Stimulated activated effector memory CD8-positive, alpha-beta T cell treated with anti-CD3 and anti-CD28 coated beads, Interleukin-12 subunit alpha, Interleukin-12 subunit beta, amount 100 ng/mL, for 72 hours (primary cell): ENCODE measurements at regions not wholly inside any gene's neighbourhood (a gene's known extent, or its start where the extent isn't known, plus 50 kb on each side); places are given as distances from the start of the nearest gene placed in this dataset.

Experiments
- ATAC-seq: fragments of 150-1000 bp; cut with Tn5 transposase; 2 replicates; pipeline ENCODE4 v1.10.0; 2021
- DNase-seq, 2 donors: peaks; one replicate each; pipeline ENCODE4 v3.0.0; 2021 to 2022; ENCODE audit warnings: low spot score in 2 of 2
- H3K27ac Mint-ChIP-seq: one replicate; pipeline ENCODE4 v1.8.0; 2022; ENCODE audit warnings: mild to moderate bottlenecking, mixed read lengths
- H3K36me3 Mint-ChIP-seq: one replicate; pipeline ENCODE4 v1.8.0; 2022; ENCODE audit warnings: mild to moderate bottlenecking, mixed read lengths
- H3K4me1 Mint-ChIP-seq: one replicate; pipeline ENCODE4 v1.8.0; 2022; ENCODE audit warnings: mixed read lengths
- H3K4me3 Mint-ChIP-seq: one replicate; pipeline ENCODE4 v1.8.0; 2022; ENCODE audit warnings: mild to moderate bottlenecking, mixed read lengths
- H3K9me3 Mint-ChIP-seq: one replicate; pipeline ENCODE4 v1.8.0; 2022; ENCODE audit warnings: mixed read lengths

DNA sequence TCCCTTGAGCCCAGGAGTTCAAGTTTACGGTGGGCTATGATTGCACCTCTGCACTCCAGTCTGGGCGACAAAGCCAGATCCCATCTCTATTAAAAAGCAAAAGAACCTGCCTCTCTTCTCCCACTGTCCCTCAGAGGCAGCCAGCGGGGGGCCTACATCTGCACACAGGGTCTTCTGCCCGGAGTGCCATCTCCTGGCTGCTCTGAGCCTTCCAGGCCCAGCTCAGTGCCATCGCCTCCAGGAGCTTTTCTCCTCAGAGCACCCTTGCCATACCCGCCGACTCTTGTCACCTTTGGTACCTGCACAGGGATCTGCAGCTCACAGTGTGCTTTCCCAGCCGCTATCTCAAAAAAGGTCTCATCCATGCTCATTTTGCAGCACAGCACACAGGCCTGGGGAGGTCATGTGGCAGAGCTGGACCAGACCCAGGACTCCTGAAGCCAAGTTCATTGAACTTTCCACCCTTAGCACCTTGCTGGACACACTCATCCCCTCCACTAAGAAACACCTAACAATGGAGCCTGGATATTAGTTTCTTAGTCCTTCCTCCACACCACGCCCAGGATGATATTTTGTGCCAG is 186.3 kb downstream of the HAUS1 start:
- ATAC-seq (no peak), DNase-seq (no peak)
- Mint-ChIP-seq H3K4me3 (no peak overlapping the region), H3K4me1 (no peaks in the 10 kb centered on the region), H3K36me3 (no peaks in the 10 kb centered on the region), H3K27ac (no peak overlapping the region), H3K9me3 (no peaks in the 10 kb centered on the region)

DNA sequence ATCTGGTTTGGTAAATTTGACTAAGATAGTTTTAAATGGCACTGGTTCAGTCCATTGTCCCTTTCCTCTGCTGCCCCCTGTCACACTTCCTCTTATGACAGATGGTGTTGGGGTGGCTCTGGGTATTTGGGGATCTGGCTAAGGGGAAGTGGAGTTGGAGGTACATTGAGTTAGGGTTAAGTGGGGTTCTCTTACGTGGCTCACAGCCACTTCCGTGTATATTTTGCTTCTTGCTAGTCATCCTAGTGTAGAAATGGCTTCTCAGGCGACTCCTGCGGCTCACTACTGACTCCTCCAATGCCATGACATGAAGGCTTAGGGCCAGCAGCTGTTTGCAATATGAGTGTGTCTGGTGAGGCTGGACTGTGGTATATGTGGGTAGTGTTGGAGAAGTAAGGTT is 187.0 kb downstream of the HAUS1 start:
- DNase-seq: no peak
- ATAC-seq: no peak
- Mint-ChIP-seq H3K4me1 (no peaks in the 10 kb centered on the region), H3K9me3 (no peaks in the 10 kb centered on the region), H3K4me3 (no peak overlapping the region), H3K36me3 (no peaks in the 10 kb centered on the region), H3K27ac (no peak overlapping the region)

DNA sequence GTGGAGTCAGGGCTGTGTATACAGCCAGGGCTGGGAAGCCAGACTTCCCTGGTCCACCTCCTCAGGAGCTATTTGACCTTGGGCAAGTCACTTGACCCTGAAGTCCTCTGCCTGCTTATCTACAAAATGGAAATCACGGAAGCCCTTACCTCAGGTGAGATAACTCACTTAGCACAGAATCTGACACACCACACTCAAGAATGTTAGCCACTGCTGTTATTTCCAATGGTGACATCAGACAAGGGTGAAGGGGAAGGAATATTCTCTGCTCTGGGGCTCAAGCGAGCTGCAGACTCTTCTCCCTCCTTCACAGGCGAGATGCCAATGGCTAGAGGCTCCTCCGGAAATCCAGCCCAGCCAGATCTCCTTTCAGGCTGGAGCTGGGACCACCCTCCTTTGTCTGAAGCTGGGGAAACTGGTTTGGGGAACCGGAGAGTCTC is 189.6 kb downstream of the HAUS1 start:
- Mint-ChIP-seq H3K36me3 (no peaks in the 10 kb centered on the region), H3K4me1 (peaks cover 13% of the 10 kb centered on the region), H3K9me3 (no peaks in the 10 kb centered on the region), H3K27ac (no peak overlapping the region), H3K4me3 (no peak overlapping the region)
- ATAC-seq: no peak
- no peak for DNase-seq

DNA sequence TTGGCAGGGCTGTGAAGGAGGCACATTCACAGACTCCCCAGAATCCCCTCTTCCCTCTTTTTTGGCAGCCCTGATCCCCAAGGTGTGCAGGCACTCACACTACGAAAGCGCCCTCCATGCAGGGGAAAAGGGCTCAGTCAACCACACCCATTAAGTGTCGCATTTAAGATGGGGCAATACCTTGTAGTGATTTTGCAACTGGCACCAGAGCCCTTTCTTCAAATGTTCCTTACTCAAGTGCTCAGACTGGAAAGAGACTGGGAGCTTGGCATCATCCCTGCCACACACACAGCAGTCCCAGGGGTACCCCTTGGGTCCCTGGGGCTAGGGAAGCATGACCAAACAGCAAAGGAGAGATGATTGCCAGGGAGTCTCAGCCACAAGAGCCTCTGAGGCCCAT is 190.1 kb downstream of the HAUS1 start:
- DNase-seq: no peak
- Mint-ChIP-seq H3K4me1 (peaks cover 13% of the 10 kb centered on the region), H3K27ac (no peak overlapping the region), H3K9me3 (no peaks in the 10 kb centered on the region), H3K36me3 (no peaks in the 10 kb centered on the region), H3K4me3 (no peak overlapping the region)
- no peak for ATAC-seq

DNA sequence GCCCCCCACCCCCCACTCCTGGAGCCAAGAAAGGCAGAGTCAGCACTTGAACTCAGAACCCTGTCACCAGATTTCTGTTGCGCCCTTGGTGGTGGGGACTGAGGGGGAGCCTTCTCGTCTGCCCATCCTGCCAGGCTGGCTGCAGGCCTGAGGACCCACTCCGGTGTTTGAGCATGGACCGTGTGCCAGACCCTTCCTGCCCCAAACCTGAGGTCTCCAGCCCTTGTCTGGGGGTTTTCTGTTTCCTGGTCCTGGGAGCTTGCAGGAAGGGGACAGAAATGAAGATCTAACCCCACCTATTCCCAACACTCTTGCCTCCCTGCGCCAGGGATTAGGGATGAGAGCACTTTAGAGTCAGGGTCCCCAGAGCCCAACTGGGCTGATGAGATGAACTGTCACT is 190.6 kb downstream of the HAUS1 start:
- Mint-ChIP-seq H3K9me3 (no peaks in the 10 kb centered on the region), H3K4me3 (no peak overlapping the region), H3K27ac (no peak overlapping the region), H3K4me1 (peaks cover 13% of the 10 kb centered on the region), H3K36me3 (no peaks in the 10 kb centered on the region)
- no peak for DNase-seq
- ATAC-seq: no peak

DNA sequence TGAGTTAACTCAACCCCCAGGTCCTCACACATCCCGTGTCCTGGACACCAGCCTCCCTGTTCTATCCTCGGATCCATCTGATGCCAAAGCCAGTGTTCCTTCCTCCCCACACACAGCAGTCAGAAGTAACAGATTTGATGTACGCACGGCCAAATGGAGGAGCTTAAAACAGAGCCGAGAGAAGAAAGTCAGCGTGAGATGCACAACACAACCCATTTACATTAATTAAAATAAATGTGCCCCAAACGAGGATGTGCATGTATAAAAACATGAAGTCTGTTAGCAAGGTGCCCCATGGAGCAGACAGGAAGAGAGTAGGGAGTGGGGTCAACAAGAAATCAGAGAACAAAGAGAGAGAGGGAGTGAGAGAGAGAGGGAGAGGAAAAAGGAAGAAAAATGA is 191.2 kb downstream of the HAUS1 start:
- H3K4me1 Mint-ChIP-seq: peaks cover 13% of the 10 kb centered on the region
- no peak overlapping the region for H3K4me3 Mint-ChIP-seq
- ATAC-seq: no peak
- no peak overlapping the region for H3K27ac Mint-ChIP-seq
- no peaks in the 10 kb centered on the region for H3K9me3 Mint-ChIP-seq
- no peaks in the 10 kb centered on the region for H3K36me3 Mint-ChIP-seq
- DNase-seq: no peak

DNA sequence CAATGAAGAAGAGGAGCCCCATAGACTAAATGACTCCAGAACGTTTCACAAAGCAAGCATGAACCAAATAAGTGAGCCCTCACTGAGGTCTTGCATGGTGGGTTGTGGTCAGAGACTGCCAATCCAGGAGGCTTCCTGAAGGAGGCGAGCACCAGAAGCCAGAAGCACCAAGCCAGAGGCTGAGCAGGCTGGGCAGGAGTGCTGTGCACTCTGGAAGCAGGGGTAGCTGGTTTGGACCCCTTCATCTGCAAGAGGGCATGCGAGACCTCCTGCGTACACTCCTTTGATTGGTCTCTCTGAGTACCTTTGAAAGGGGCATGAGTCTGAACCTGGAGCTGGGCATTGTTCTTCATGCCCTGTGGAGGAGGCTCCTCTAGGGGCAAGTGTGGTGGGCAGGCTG is 192.5 kb downstream of the HAUS1 start:
- Mint-ChIP-seq H3K4me1 (peaks cover 13% of the 10 kb centered on the region), H3K27ac (no peak overlapping the region), H3K9me3 (no peaks in the 10 kb centered on the region)

DNA sequence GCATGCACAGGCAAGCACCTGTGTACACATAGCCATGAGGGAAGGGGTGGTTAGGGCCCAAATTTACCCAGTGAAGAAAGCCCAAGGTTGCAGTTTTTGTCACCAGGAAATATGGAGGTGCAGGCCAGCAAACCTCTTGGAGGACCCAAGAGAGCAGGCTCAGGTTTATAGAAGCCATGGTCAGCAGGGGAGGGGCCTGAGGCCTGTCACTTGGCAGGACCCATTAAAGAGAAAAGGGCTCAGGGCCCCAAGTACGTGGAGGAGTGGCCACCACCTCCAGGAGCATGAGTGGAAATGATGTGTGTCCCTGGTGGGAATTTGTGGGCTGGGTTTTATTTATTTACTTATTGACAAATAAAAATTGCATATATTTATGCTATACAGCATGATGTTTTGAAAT is 192.9 kb downstream of the HAUS1 start:
- no peak overlapping the region for H3K4me3 Mint-ChIP-seq
- H3K9me3 Mint-ChIP-seq: no peaks in the 10 kb centered on the region
- ATAC-seq (no peak), DNase-seq (no peak)
- H3K4me1 Mint-ChIP-seq: peaks cover 13% of the 10 kb centered on the region
- no peaks in the 10 kb centered on the region for H3K36me3 Mint-ChIP-seq
- no peak overlapping the region for H3K27ac Mint-ChIP-seq

More for the DNA sequence above, 192.5 kb downstream of the HAUS1 start:
- Mint-ChIP-seq H3K4me3 (no peak overlapping the region), H3K36me3 (no peaks in the 10 kb centered on the region)
- DNase-seq (no peak), ATAC-seq (peak; percentile 18)

DNA sequence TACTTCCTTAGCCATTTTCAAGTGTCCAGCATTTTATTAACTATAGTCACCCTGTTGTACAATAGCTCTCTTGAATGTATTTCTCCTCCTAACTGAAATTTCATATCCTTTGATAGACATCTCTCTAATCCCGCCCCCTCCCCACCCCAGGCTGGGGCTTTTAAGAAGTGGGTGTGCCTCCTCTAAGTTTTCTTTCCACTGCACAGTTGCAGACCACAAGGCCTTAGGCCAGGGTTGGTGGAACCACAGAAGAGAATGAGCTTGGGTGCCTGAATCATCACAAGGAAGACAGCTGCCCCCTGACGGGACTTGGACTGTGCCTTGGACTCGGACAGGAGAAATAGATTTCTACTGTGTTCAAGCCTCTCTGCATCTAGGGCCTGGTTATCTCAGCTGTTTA is 193.4 kb downstream of the HAUS1 start:
- DNase-seq (no peak), ATAC-seq (peak; percentile 54)
- Mint-ChIP-seq H3K4me3 (no peak overlapping the region), H3K27ac (peak overlapping the region; percentile 19), H3K36me3 (no peaks in the 10 kb centered on the region), H3K9me3 (no peaks in the 10 kb centered on the region), H3K4me1 (peaks cover 16% of the 10 kb centered on the region)

DNA sequence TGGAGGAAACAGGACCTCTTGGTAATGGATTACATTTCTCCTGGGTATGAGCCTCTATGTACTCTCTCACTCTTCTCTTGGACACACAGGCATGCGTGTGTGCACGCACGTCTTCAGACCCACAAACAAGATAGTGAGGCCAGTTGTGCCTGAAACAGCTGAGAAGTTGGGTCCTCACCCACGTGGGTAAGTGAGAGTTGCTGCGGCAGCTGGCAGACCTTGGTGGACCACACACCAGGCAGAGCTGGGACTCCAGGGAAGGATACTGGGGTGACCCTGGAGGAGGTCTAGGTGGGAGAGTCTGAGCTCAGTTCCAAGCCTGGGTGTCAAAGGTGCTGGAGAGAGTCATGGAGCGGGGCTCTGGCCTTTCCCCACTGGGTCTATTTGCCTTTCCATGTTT is 194.3 kb downstream of the HAUS1 start:
- Mint-ChIP-seq H3K4me3 (no peak overlapping the region), H3K9me3 (no peaks in the 10 kb centered on the region), H3K27ac (no peak overlapping the region), H3K36me3 (no peaks in the 10 kb centered on the region), H3K4me1 (peaks cover 21% of the 10 kb centered on the region)
- DNase-seq (no peak), ATAC-seq (no peak)

DNA sequence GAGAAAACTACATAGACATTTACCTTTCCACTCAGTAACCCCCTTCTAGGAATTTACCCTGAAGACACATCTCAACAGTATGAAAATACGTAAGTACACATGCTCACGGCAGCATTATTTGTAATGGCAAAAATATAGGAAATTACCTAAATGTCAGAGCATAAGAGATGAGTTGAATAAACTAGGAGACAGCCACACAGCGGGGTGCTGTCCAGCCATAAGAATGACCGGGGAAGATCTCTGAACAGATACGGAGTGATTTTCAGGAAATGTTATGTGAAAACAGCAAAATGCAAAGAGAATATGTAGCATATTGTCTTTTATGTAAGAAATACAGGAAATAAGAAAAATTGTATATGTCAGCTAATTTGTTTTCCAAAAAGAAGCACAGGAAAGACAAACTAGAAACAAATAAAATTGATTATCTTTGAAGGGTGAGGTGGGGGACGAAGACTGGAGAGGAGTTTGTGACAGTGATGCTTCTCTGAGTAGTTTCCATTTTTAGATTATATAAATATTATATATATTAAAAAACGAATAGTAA is 195.4 kb downstream of the HAUS1 start:
- Mint-ChIP-seq H3K27ac (no peak overlapping the region), H3K36me3 (no peaks in the 10 kb centered on the region), H3K4me1 (peaks cover 21% of the 10 kb centered on the region), H3K9me3 (no peaks in the 10 kb centered on the region), H3K4me3 (no peak overlapping the region)
- no peak for ATAC-seq
- no peak for DNase-seq

DNA sequence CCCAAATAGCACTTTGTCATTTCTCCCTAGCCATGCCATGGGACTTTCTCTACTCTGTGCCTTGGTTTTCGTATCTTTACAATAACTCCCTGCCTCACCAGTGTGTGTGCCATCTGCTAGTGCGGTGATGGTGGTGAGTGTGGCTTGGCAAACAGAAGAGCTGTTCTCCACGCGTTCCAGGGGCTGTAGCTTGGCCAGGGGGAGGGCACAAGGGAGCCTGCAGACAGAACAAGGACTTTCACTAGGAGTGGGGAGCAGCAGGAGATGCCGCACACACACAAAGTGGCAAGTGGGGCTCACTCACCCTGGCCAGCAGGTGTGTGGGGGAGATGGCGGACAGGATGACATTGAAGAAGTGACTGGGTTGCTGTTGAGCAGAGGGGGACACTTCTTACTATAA is 196.9 kb downstream of the HAUS1 start:
- ATAC-seq: no peak
- no peak overlapping the region for H3K4me3 Mint-ChIP-seq
- H3K36me3 Mint-ChIP-seq: no peaks in the 10 kb centered on the region
- no peak overlapping the region for H3K27ac Mint-ChIP-seq
- DNase-seq: no peak
- H3K4me1 Mint-ChIP-seq: peaks cover 21% of the 10 kb centered on the region
- no peaks in the 10 kb centered on the region for H3K9me3 Mint-ChIP-seq

DNA sequence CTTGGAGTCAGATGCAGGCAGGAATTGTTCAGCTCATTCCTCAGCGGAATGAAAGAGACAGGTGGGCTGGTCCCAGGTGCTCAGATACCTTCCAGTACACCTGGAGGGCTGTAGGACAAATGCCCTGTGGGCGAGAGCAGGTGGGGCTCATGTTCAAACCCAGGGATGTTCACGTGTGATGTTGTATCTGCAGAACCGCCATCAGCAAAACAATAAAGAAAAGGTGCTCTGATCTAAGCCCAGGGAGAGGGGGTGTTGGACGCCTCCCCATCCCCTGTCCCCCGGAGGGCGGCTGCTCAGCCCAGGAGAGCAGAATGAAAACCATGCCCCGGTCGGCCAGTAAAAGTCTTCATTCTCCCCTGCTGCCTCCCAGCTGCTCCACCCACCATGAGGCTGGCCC is 197.4 kb downstream of the HAUS1 start:
- DNase-seq (no peak), ATAC-seq (no peak)
- H3K4me1 Mint-ChIP-seq: peaks cover 21% of the 10 kb centered on the region
- H3K36me3 Mint-ChIP-seq: no peaks in the 10 kb centered on the region
- no peaks in the 10 kb centered on the region for H3K9me3 Mint-ChIP-seq
- H3K27ac Mint-ChIP-seq: no peak overlapping the region
- H3K4me3 Mint-ChIP-seq: no peak overlapping the region

DNA sequence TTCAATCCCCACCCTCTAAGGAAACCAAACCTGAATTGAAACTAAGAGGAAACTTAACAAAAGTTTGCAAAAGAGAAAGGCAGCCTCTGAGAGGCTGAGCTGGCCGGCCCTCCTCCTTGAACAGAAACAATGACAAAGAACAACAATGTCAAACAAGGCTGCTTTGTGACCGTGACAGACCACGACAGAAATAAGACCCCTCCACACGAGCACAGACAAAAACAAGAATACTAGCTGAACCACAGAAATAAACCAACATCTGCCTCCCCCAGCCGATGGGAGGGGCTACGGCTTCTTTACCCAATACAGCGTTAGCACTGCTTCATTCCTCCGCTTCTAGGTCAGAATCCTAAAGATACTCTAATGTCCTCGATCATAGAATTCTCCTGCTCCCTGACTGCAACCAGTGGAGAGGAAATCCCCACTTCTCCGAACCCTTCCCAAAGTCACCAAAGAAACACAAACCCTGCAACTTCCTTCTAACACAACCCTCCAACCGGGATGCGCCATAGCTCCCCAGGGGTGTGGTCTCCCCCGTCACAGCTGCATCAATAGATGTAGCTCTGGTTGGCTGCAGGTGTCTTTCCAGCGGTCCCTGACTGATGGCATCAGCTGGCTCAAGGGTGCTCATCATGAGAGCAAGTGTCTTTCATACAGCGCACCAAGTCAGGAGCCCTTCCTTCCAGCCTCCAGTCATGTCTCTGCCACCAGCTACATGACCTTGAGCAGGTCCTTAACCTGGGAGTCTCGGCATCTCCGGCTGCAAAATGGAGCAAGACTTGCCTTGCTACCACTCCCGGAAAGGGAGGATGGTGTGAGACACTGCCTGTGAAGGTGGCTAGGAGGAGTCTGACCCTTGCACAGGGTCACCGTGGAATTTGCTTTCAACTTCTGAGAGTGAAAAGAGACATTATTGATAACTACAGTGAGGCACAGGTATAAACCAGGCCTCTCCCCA is 198.6 kb downstream of the HAUS1 start:
- Mint-ChIP-seq H3K4me3 (no peak overlapping the region), H3K4me1 (peaks cover 10% of the 10 kb centered on the region), H3K27ac (peak overlapping the region; percentile 11), H3K9me3 (peaks cover 5% of the 10 kb centered on the region), H3K36me3 (no peaks in the 10 kb centered on the region)
- ATAC-seq: peak; percentile 13
- no peak for DNase-seq

DNA sequence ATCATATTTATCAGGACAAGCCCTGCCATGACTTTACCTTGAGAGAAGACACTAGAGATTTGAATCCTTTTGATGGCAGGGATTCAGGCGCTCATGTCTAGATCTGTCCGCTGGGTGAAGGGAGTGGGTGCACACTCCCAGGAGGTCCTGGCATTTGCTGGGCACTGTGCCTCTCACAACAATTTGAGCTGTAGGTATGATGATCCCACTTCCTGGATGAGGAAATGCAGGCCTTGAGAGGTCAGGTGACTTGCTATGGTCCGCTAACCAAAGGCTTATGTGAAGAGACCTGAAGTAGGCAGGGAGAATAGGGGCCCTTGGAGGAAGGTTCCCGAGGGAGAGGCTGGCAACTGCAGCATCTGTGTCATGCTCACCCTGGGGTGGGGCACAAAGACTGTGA is 206.1 kb downstream of the HAUS1 start:
- no peak overlapping the region for H3K27ac Mint-ChIP-seq
- no peak for ATAC-seq
- peaks cover 5% of the 10 kb centered on the region for H3K9me3 Mint-ChIP-seq
- no peak for DNase-seq
- no peak overlapping the region for H3K4me3 Mint-ChIP-seq
- no peaks in the 10 kb centered on the region for H3K36me3 Mint-ChIP-seq
- H3K4me1 Mint-ChIP-seq: peaks cover 5% of the 10 kb centered on the region
